ENCODE measurements at regions not wholly inside any gene's neighbourhood (a gene's known extent, or its start where the extent isn't known, plus 50 kb on each side); places are given as distances from the start of the nearest gene placed in this dataset.

- ChIA-PET CTCF (interaction anchor here (1.4 kb wide), 1 partner anchor 92 kb away, joined by 3 read pairs; no protein-coding TSS in a partner anchor), POLR2A (no interaction called here)
- Mint-ChIP-seq H3K27me3 (ENCODE audit: low read depth) (no peaks in the 10 kb centered on the region; the same call in 1 of the 2 replicates), H3K36me3 (peaks cover 36% of the 10 kb centered on the region), H3K4me3 (no peak overlapping the region), H3K9me3 (peaks cover 36% of the 10 kb centered on the region), H3K4me1 (peaks cover 2% of the 10 kb centered on the region; the same call in 1 of the 2 replicates), H3K27ac (no peak overlapping the region)
- TF ChIP-seq HMGXB4 (CRISPR knock-in tag; IDR thresholded peaks at IDR 0.05), result no peak
- TF ChIP-seq ZBTB21 (CRISPR knock-in tag; IDR thresholded peaks at IDR 0.05; ENCODE audit: borderline replicate concordance), result no peak
- TF ChIP-seq FOXJ3 (CRISPR knock-in tag; IDR thresholded peaks at IDR 0.05; ENCODE audit: borderline replicate concordance), result no peak
- no peak for TF ChIP-seq NR3C1 (CRISPR knock-in tag; conservative IDR thresholded peaks at IDR 0.05; ENCODE audit: low read depth)
- TF ChIP-seq OVOL2 (CRISPR knock-in tag; IDR thresholded peaks at IDR 0.05; ENCODE audit: borderline replicate concordance), result no peak
- no peak for TF ChIP-seq E2F5 (CRISPR knock-in tag; IDR thresholded peaks at IDR 0.05)
- no peak for TF ChIP-seq NFYB (CRISPR knock-in tag; conservative IDR thresholded peaks at IDR 0.05; ENCODE audit: low read depth)
- no peak for TF ChIP-seq STAT6 (CRISPR knock-in tag; conservative IDR thresholded peaks at IDR 0.05; ENCODE audit: low read depth)
- no peak for TF ChIP-seq GABPB1 (CRISPR knock-in tag; IDR thresholded peaks at IDR 0.05)
- no peak for TF ChIP-seq ZNF281 (CRISPR knock-in tag; IDR thresholded peaks at IDR 0.05)
- TF ChIP-seq JUN (CRISPR knock-in tag; IDR thresholded peaks at IDR 0.05), result no peak
- no peak for TF ChIP-seq TP53 (CRISPR knock-in tag; IDR thresholded peaks at IDR 0.05)
- TF ChIP-seq NR2C2 (CRISPR knock-in tag; IDR thresholded peaks at IDR 0.05), result no peak
- TF ChIP-seq ZNF219 (CRISPR knock-in tag; IDR thresholded peaks at IDR 0.05; ENCODE audit: borderline replicate concordance), result no peak
- no peak for TF ChIP-seq ZNF425 (CRISPR knock-in tag; conservative IDR thresholded peaks at IDR 0.05)
- no peak for TF ChIP-seq SMAD3 (CRISPR knock-in tag; IDR thresholded peaks at IDR 0.05; ENCODE audit: borderline replicate concordance)
- no peak for TF ChIP-seq ARID4B (CRISPR knock-in tag; IDR thresholded peaks at IDR 0.05; ENCODE audit: borderline replicate concordance)
- TF ChIP-seq IRF1 (CRISPR knock-in tag; IDR thresholded peaks at IDR 0.05), result no peak
- no peak for DNase-seq (ENCODE audit: low spot score)
- ATAC-seq, result no peak
Measured at GRCh38 chr5:118700510-118700909, 287.8 kb downstream of the DTWD2 start.
